ENCODE measurements at regions not wholly inside any gene's neighbourhood (a gene's known extent, or its start where the extent isn't known, plus 50 kb on each side); places are given as distances from the start of the nearest gene placed in this dataset.
"Not testable (repeated sequence)": the region's sequence is repeated elsewhere in the genome, so short reads cannot be mapped to it uniquely, and the experiment has no call there.

- DNase-seq (ENCODE audit: low spot score) = no peak
These were observed 129.2 kb downstream of the ATP6V1G3 start for GRCh38 chr1:198411240-198411639.

- DNase-seq (ENCODE audit: low spot score) = no peak
These were observed 131.8 kb downstream of the ATP6V1G3 start for GRCh38 chr1:198408716-198409115.

- not testable (repeated sequence) for DNase-seq (ENCODE audit: low spot score)
These were observed 135.8 kb downstream of the ATP6V1G3 start for GRCh38 chr1:198404632-198405031.

GRCh38 chr1:198400063-198400462 lies 140.4 kb downstream of the ATP6V1G3 start:
- no peak for DNase-seq (ENCODE audit: low spot score)

GRCh38 chr1:198399452-198399851 lies 141.0 kb downstream of the ATP6V1G3 start:
- DNase-seq (ENCODE audit: low spot score) = no peak

GRCh38 chr1:198397208-198397808 lies 143.2 kb downstream of the ATP6V1G3 start:
- DNase-seq (ENCODE audit: low spot score) = no peak

- no peak for DNase-seq (ENCODE audit: low spot score)
These were observed 149.0 kb downstream of the ATP6V1G3 start for GRCh38 chr1:198391393-198392020.

GRCh38 chr1:198387587-198387986 lies 152.9 kb downstream of the ATP6V1G3 start:
- DNase-seq (ENCODE audit: low spot score) = peak; percentile 9

- no peak for DNase-seq (ENCODE audit: low spot score)
These were observed 160.2 kb downstream of the ATP6V1G3 start for GRCh38 chr1:198380275-198380674.

GRCh38 chr1:198377702-198378101 lies 162.8 kb downstream of the ATP6V1G3 start:
- DNase-seq (ENCODE audit: low spot score) = no peak

- DNase-seq (ENCODE audit: low spot score) = no peak
These were observed 166.2 kb downstream of the ATP6V1G3 start for GRCh38 chr1:198374288-198374687.

- DNase-seq (ENCODE audit: low spot score) = no peak
These were observed 167.1 kb downstream of the ATP6V1G3 start for GRCh38 chr1:198373376-198373775.
